Right lobe of liver (tissue), 6 donors: ENCODE measurements at regions not wholly inside any gene's neighbourhood (a gene's known extent, or its start where the extent isn't known, plus 50 kb on each side); places are given as distances from the start of the nearest gene placed in this dataset.

ENCODE experiments used
- ATAC-seq, 4 donors: fragments of 200-7000 bp; cut with Tn5 transposase; one replicate each; pipeline ENCODE4 v1.9.1; 2020; ENCODE audit warnings: mild to moderate bottlenecking in 4 of 4, moderate library complexity in 4 of 4
- DNase-seq, 3 donors: peaks; one replicate each; pipeline ENCODE4 v3.0.0-alpha.2; 2020
- H3K27ac ChIP-seq, 3 donors: fragments of 200-600 bp; one replicate each; pipeline ENCODE4 v1.8.0; 2022
- H3K27me3 ChIP-seq, 2 donors: fragments of 200-600 bp; one replicate each; pipeline ENCODE4 v1.8.0; 2022
- H3K36me3 ChIP-seq, 4 donors: fragments of 200-600 bp; sonication (generic) in 1 of 4; one replicate each; pipeline versions ENCODE4 v1.5.1 to v1.8.0; 2017 to 2022; ENCODE audit warnings: control low read depth in 1 of 4
- H3K4me1 ChIP-seq, 4 donors: fragments of 200-600 bp; sonication (generic) in 1 of 4; one replicate each; pipeline versions ENCODE4 v1.5.1 to v1.8.0; 2017 to 2022; ENCODE audit warnings: control low read depth in 1 of 4
- H3K4me3 ChIP-seq, 3 donors: fragments of 200-600 bp; one replicate each; pipeline ENCODE4 v1.8.0; 2022
- H3K9me3 ChIP-seq, 4 donors: fragments of 200-600 bp; sonication (generic) in 1 of 4; one replicate each; pipeline versions ENCODE4 v1.5.1 to v1.8.0; 2017 to 2022; ENCODE audit warnings: control low read depth in 1 of 4
- POLR2A ChIP-seq: fragments of 450-650 bp; IDR thresholded peaks from one replicate; pipeline ENCODE4 v1.6.1; 2017; ENCODE audit warnings: antibody characterized with exemption, mild to moderate bottlenecking
- WGBS: methylation state at CpG from one replicate; pipeline ENCODE4 v1.1.6; 2018; ENCODE audit warnings: low coverage, low lambda C conversion rate; ENCODE audit not compliant: insufficient coverage; ENCODE audit errors: missing lambda C conversion rate; 5-methylcytosine and 5-hydroxymethylcytosine counted together
- intact Hi-C, 2 donors: fragments of 100-400 bp; cut with DNase I; formaldehyde crosslinking; loops; one replicate each; pipeline versions ENCODE4 v1.11.2 to v1.14.1; 2022
- TF ChIP-seq, protein P1 (sequence below), 4 donors: fragments of 200-600 bp in 3 of 4; fragments of 450-650 bp in 1 of 4; IDR thresholded peaks; one replicate each; pipeline versions ENCODE4 v1.5.1 to v1.8.0; 2016 to 2022; ENCODE audit warnings: antibody characterized with exemption in 4 of 4, mild to moderate bottlenecking in 2 of 4
- donor health status: DM: no; HTN: yes; CAD: no.
- donor health status: DM: no; HTN: no; CAD: no.
- donor health status: DM: no; HTN: no; CAD: no.
- donor health status: DM: no; HTN: yes; CAD: no.
- donor health status: DM: no; HTN: yes; CAD: no.

DNA sequence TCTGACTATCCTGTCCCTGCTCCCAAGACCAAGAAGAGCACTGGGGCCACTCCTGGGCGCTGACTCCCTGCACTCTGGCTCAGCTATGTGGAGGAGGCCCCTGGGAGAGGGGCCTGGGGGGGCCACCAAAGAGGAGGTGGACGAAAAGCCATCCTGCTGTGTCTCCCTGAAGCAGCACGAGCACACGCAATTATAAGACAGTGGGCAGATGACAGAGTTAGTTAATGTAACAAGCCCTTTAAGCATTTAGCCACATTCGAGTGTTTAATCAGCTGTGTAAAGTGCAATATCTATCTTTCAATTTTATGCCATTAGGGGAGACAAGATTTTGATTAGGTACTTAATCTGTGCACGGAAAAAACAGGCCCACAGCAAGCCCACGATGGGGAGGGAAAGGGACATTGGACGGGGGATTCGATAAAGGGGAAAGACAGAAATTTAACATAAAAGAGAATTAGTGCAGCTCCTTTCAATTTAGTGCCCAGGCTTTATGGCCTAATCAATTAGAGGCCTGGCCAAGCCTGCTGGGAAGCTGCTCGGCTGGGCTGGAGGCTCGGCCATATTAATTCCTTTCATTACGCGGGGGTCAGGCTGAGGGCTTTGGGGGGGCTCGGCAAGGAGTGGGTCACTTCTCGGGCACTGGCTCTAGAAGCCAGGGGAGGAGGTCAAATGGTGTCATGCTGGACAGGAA lies 286.2 kb downstream of the DHX35 start:
- TF ChIP-seq POLR2A, result no peak
- TF ChIP-seq, protein P1, sequence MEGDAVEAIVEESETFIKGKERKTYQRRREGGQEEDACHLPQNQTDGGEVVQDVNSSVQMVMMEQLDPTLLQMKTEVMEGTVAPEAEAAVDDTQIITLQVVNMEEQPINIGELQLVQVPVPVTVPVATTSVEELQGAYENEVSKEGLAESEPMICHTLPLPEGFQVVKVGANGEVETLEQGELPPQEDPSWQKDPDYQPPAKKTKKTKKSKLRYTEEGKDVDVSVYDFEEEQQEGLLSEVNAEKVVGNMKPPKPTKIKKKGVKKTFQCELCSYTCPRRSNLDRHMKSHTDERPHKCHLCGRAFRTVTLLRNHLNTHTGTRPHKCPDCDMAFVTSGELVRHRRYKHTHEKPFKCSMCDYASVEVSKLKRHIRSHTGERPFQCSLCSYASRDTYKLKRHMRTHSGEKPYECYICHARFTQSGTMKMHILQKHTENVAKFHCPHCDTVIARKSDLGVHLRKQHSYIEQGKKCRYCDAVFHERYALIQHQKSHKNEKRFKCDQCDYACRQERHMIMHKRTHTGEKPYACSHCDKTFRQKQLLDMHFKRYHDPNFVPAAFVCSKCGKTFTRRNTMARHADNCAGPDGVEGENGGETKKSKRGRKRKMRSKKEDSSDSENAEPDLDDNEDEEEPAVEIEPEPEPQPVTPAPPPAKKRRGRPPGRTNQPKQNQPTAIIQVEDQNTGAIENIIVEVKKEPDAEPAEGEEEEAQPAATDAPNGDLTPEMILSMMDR (IDR thresholded peaks at IDR 0.05), result no peak
- 69% methylated on average over 9 of the region's 15 CpGs for WGBS
- H3K27me3 ChIP-seq, result no peaks in the 10 kb centered on the region
- H3K9me3 ChIP-seq, result no peaks in the 10 kb centered on the region
- H3K4me3 ChIP-seq, result no peak overlapping the region
- ATAC-seq (no peak), DNase-seq (no peak)
- H3K4me1 ChIP-seq, result no peaks in the 10 kb centered on the region
- no peaks in the 10 kb centered on the region for H3K36me3 ChIP-seq
- no peak overlapping the region for H3K27ac ChIP-seq
- intact Hi-C loops, result no loop called here

DNA sequence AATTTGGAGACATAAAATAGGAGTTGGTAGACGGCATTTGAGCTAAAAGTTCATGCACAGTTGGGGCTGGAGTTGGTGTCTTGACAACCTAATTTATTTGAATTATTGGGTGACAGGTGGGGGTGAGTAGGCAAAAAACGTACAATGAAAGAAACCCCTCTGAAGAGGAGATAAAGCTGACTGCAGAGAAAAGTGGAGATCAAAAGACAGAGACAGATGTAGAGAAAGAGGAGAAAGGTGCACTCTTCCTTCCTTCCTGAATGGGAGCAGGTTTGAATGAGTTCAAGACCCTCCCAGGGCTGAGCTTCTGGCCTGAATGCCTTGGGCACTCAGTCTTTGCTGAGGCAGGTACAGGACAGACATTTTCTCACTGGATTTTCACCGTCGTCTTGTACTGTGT lies 284.3 kb downstream of the DHX35 start:
- H3K9me3 ChIP-seq, result peaks cover 0 to 5% (median 0%) of the 10 kb centered on the region in 4 donors
- no peaks in the 10 kb centered on the region for H3K27me3 ChIP-seq
- no peaks in the 10 kb centered on the region for H3K4me1 ChIP-seq
- intact Hi-C loops, result no loop called here
- H3K4me3 ChIP-seq, result no peak overlapping the region
- no peak for DNase-seq
- no peaks in the 10 kb centered on the region for H3K36me3 ChIP-seq
- ATAC-seq, result no peak
- no peak for TF ChIP-seq POLR2A
- TF ChIP-seq, protein P1 (IDR thresholded peaks at IDR 0.05), result no peak
- 64% methylated on average over 4 of the region's 4 CpGs for WGBS
- H3K27ac ChIP-seq, result no peak overlapping the region

DNA sequence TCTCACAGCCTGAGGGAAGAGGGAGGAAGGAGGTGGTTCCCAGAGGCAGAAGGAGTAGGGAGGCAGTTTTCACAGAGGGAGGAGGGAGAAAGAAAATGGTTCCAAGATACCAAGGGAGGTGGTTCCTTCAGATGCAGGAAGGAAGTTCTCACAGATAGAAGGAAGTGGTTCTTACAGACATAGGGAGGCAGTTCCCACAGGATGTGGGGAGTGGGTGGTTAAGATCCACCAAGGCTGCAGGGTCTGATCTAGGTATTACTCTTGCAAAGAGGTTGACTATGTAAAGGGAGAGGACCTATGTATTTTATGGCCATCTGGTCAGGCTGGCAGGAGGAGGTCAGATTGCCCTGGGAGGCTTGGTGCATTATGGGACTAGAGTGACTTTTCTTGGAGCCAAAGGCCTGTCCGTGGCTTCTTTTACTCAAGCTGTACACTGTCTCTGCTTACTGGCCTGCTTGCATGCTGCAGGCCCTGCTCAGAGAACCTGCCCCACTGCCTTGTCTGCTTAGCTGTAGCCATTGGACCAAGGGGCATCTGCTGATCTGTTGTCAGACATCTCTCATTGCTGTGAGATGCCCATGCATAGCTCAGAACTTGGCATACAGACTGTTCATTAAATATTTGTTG lies 283.7 kb downstream of the DHX35 start:
- Histone ChIP-seq H3K27ac (no peak overlapping the region), H3K9me3 (peaks cover 0 to 5% (median 0%) of the 10 kb centered on the region in 4 donors), H3K36me3 (no peaks in the 10 kb centered on the region), H3K4me3 (no peak overlapping the region), H3K4me1 (no peaks in the 10 kb centered on the region), H3K27me3 (no peaks in the 10 kb centered on the region)
- TF ChIP-seq, protein P1 (IDR thresholded peaks at IDR 0.05), result no peak
- no peak for TF ChIP-seq POLR2A
- no peak for DNase-seq
- no CpG with 5 or more reads among the region's 1 CpG for WGBS
- ATAC-seq, result no peak
- intact Hi-C loops, result no loop called here

DNA sequence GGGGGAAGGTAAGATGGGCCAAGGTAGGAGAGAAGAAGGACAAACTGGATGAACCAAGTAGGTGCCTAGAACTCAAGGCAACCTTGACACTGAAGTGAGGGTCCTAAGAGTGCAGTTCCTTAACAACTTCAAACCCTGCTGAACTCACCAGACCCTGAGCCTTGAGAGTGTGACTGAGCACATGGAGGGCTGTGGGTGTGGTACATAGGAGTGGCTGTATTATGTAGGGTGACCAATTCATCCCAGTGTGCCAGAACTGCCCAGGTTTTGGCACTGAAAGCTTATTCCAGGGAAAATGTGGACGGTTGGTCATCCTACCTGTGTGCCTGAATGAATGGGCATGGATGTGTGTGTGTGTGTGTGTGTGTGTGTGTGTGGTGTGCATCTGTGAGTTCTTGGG lies 281.8 kb downstream of the DHX35 start:
- Histone ChIP-seq H3K4me3 (no peak overlapping the region), H3K36me3 (no peaks in the 10 kb centered on the region), H3K9me3 (peaks cover 0 to 5% (median 0%) of the 10 kb centered on the region in 4 donors), H3K27me3 (no peaks in the 10 kb centered on the region), H3K27ac (no peak overlapping the region), H3K4me1 (no peaks in the 10 kb centered on the region)
- DNase-seq (no peak), ATAC-seq (no peak)
- 71% methylated on average over 1 of the region's 1 CpG for WGBS
- TF ChIP-seq, protein P1 (IDR thresholded peaks at IDR 0.05), result no peak
- no peak for TF ChIP-seq POLR2A
- intact Hi-C loops, result no loop called here
